HEK293 (cell line): ENCODE measurements at regions not wholly inside any gene's neighbourhood (a gene's known extent, or its start where the extent isn't known, plus 50 kb on each side); places are given as distances from the start of the nearest gene placed in this dataset.

ENCODE experiments used
- CTCF ChIA-PET: fragments of 350-600 bp; formaldehyde crosslinking; extraction: SDS; loops from one replicate; lab custom pipeline; 2021; ENCODE audit warnings: antibody characterized with exemption; lab: Yijun Ruan, JAX
- POLR2A ChIA-PET: fragments of 300-600 bp; formaldehyde crosslinking; extraction: SDS; loops from one replicate; lab custom pipeline; 2020; ENCODE audit warnings: antibody characterized with exemption, inconsistent platforms; lab: Yijun Ruan, JAX
- H3K27ac ChIP-seq: fragments of 200-500 bp; sonication (Bioruptor generic); 2 replicates; pipeline ENCODE4 v1.5.1; 2014; ENCODE audit warnings: low read depth, low read length, control low read depth, inconsistent platforms; ENCODE audit errors: extremely low read depth
- H3K36me3 ChIP-seq, 2 experiments: fragments of 200-500 bp in 1 of 2; sonication (Bioruptor generic) in 1 of 2; 1 replicate in 1 of 2; 2 replicates in 1 of 2; pipeline ENCODE4 v1.5.1; 2014 to 2017; ENCODE audit warnings: inconsistent platforms in 2 of 2, low read length in 2 of 2; ENCODE audit not compliant: control insufficient read depth in 2 of 2, insufficient read depth in 1 of 2
- H3K4me1 ChIP-seq: fragments of 200-500 bp; sonication (Bioruptor generic); 2 replicates; pipeline ENCODE4 v1.5.1; 2014; ENCODE audit warnings: mild to moderate bottlenecking, low read length, inconsistent platforms; ENCODE audit not compliant: control insufficient read depth, insufficient read depth
- H3K4me3 ChIP-seq: 2 replicates; pipeline ENCODE4 v1.5.1; 2011; ENCODE audit warnings: low read depth, mild to moderate bottlenecking, control low read depth, low read length, moderate library complexity
- H3K9me3 ChIP-seq: fragments of 200-500 bp; sonication (Bioruptor generic); 2 replicates; pipeline ENCODE4 v1.5.1; 2014; ENCODE audit warnings: low read depth, low read length, inconsistent platforms; ENCODE audit not compliant: control insufficient read depth, insufficient read depth
- ELK4 ChIP-seq: IDR thresholded peaks from 2 replicates; pipeline ENCODE4 v1.6.1; 2011; ENCODE audit warnings: mild to moderate bottlenecking, low read depth, low read length, borderline replicate concordance
- GLIS1 ChIP-seq: fragments of 450-650 bp; formaldehyde crosslinking; IDR thresholded peaks from 2 replicates; pipeline ENCODE4 v1.5.1; 2016; ENCODE audit warnings: missing biosample characterization, missing genetic modification characterization
- KLF7 ChIP-seq: fragments of 450-650 bp; formaldehyde crosslinking; IDR thresholded peaks from 2 replicates; pipeline ENCODE4 v1.5.1; 2016; ENCODE audit warnings: missing biosample characterization, missing genetic modification characterization, borderline replicate concordance
- MEIS1 ChIP-seq: sonication (generic); formaldehyde crosslinking; IDR thresholded peaks from 2 replicates; pipeline ENCODE4 v1.8.1; 2022; ENCODE audit warnings: missing genetic modification reagents, mild to moderate bottlenecking, borderline replicate concordance
- TRIM28 ChIP-seq: IDR thresholded peaks from 2 replicates; pipeline ENCODE4 v1.6.1; 2011; ENCODE audit warnings: low read length, control low read depth, borderline replicate concordance
- TSHZ1 ChIP-seq: fragments of 450-650 bp; formaldehyde crosslinking; IDR thresholded peaks from 2 replicates; pipeline ENCODE4 v1.5.1; 2016; ENCODE audit warnings: missing biosample characterization, missing genetic modification characterization, borderline replicate concordance
- ZBTB21 ChIP-seq: fragments of 450-650 bp; formaldehyde crosslinking; IDR thresholded peaks from 2 replicates; pipeline ENCODE4 v1.5.1; 2017; ENCODE audit warnings: missing biosample characterization, missing genetic modification characterization
- ZBTB8A ChIP-seq: fragments of 450-650 bp; formaldehyde crosslinking; IDR thresholded peaks from 2 replicates; pipeline ENCODE4 v1.5.1; 2016; ENCODE audit warnings: missing biosample characterization, missing genetic modification characterization
- ZEB2 ChIP-seq: fragments of 450-650 bp; formaldehyde crosslinking; IDR thresholded peaks from 2 replicates; pipeline ENCODE4 v1.5.1; 2016; ENCODE audit warnings: missing biosample characterization, missing genetic modification characterization
- ZFHX2 ChIP-seq: fragments of 450-650 bp; formaldehyde crosslinking; conservative IDR thresholded peaks from 2 replicates; pipeline ENCODE4 v1.5.1; 2016; ENCODE audit warnings: missing biosample characterization, missing genetic modification characterization
- ZFP69B ChIP-seq: fragments of 450-650 bp; formaldehyde crosslinking; IDR thresholded peaks from 2 replicates; pipeline ENCODE4 v1.5.1; 2016; ENCODE audit warnings: missing biosample characterization, missing genetic modification characterization
- ZNF169 ChIP-seq: fragments of 450-650 bp; formaldehyde crosslinking; IDR thresholded peaks from 2 replicates; pipeline ENCODE4 v1.5.1; 2016; ENCODE audit warnings: missing biosample characterization, missing genetic modification characterization
- ZNF2 ChIP-seq: fragments of 450-650 bp; formaldehyde crosslinking; IDR thresholded peaks from 2 replicates; pipeline ENCODE4 v1.5.1; 2016; ENCODE audit warnings: missing biosample characterization, missing genetic modification characterization
- ZNF266 ChIP-seq: fragments of 450-650 bp; formaldehyde crosslinking; IDR thresholded peaks from 2 replicates; pipeline ENCODE4 v1.5.1; 2016; ENCODE audit warnings: missing biosample characterization, missing genetic modification characterization, low read depth
- ZNF416 ChIP-seq: fragments of 450-650 bp; formaldehyde crosslinking; IDR thresholded peaks from 2 replicates; pipeline ENCODE4 v1.5.1; 2016; ENCODE audit warnings: missing biosample characterization, missing genetic modification characterization
- ZNF658 ChIP-seq: fragments of 450-650 bp; formaldehyde crosslinking; IDR thresholded peaks from 2 replicates; pipeline ENCODE4; 2016; ENCODE audit warnings: missing biosample characterization, missing genetic modification characterization
- ZNF664 ChIP-seq: fragments of 450-650 bp; formaldehyde crosslinking; IDR thresholded peaks from 2 replicates; pipeline ENCODE4 v1.5.1; 2016; ENCODE audit warnings: missing biosample characterization, missing genetic modification characterization
- ZNF692 ChIP-seq: fragments of 450-650 bp; formaldehyde crosslinking; IDR thresholded peaks from 2 replicates; pipeline ENCODE4 v1.5.1; 2016; ENCODE audit warnings: missing biosample characterization, missing genetic modification characterization
- ZNF792 ChIP-seq: fragments of 450-650 bp; formaldehyde crosslinking; IDR thresholded peaks from 2 replicates; pipeline ENCODE4 v1.5.1; 2016; ENCODE audit warnings: missing biosample characterization, missing genetic modification characterization
- ZSCAN5A ChIP-seq: fragments of 450-650 bp; formaldehyde crosslinking; IDR thresholded peaks from 2 replicates; pipeline ENCODE4 v1.5.1; 2016; ENCODE audit warnings: missing biosample characterization, missing genetic modification characterization

- no peak for TF ChIP-seq ZNF658 (tag by site-specific recombination)
- TF ChIP-seq KLF7 (tag by site-specific recombination) = no peak
- TF ChIP-seq ELK4 = no peak
Observed at GRCh38 chr18:23355206-23355605, 97.9 kb upstream of the RIOK3 start (continued).

GRCh38 chr18:23356424-23356823 lies 96.7 kb upstream of the RIOK3 start:
- H3K36me3 ChIP-seq = peaks cover 0 to 10% of the 10 kb centered on the region in 2 experiments; a peak in 1 of 3 replicates
- H3K4me1 ChIP-seq = no peaks in the 10 kb centered on the region
- ChIA-PET CTCF (no interaction called here), POLR2A (no interaction called here)
- H3K27ac ChIP-seq = no peak overlapping the region
- no peaks in the 10 kb centered on the region for H3K9me3 ChIP-seq
- no peak for TF ChIP-seq ZNF664
- no peak overlapping the region for H3K4me3 ChIP-seq

GRCh38 chr18:23356915-23357601 lies 96.0 kb upstream of the RIOK3 start:
- CTCF ChIA-PET = no interaction called here
- H3K4me1 ChIP-seq = no peaks in the 10 kb centered on the region
- no peak overlapping the region for H3K27ac ChIP-seq
- peaks cover 0 to 4% of the 10 kb centered on the region in 2 experiments; a peak in 1 of 3 replicates for H3K36me3 ChIP-seq
- no peaks in the 10 kb centered on the region for H3K9me3 ChIP-seq
- POLR2A ChIA-PET = no interaction called here
- TF ChIP-seq ZSCAN5A (tag by site-specific recombination) = no peak
- H3K4me3 ChIP-seq = no peak overlapping the region

GRCh38 chr18:23357996-23358594 lies 95.0 kb upstream of the RIOK3 start:
- CTCF ChIA-PET = interaction anchor here (0.6 kb wide), 1 partner anchor 23 kb away, joined by 3 read pairs; no protein-coding TSS in a partner anchor
- Histone ChIP-seq H3K36me3 (peaks cover 0 to 3% of the 10 kb centered on the region in 2 experiments; a peak in 1 of 3 replicates), H3K27ac (no peak overlapping the region), H3K9me3 (no peaks in the 10 kb centered on the region), H3K4me3 (no peak overlapping the region), H3K4me1 (no peaks in the 10 kb centered on the region)
- POLR2A ChIA-PET = no interaction called here
- TF ChIP-seq ZFHX2 (no peak), GLIS1 (no peak), TRIM28 (no peak), TSHZ1 (tag by site-specific recombination) (no peak), ZFP69B (tag by site-specific recombination) (no peak), ZNF169 (tag by site-specific recombination) (no peak), ZNF266 (no peak), ZEB2 (tag by site-specific recombination) (no peak), ZNF2 (tag by site-specific recombination) (no peak), ZNF416 (tag by site-specific recombination) (no peak), ELK4 (no peak), ZBTB8A (tag by site-specific recombination) (no peak), MEIS1 (no peak), ZBTB21 (no peak), ZNF692 (tag by site-specific recombination) (no peak), ZNF792 (tag by site-specific recombination) (no peak)
